ENCODE measurements at regions not wholly inside any gene's neighbourhood (a gene's known extent, or its start where the extent isn't known, plus 50 kb on each side); places are given as distances from the start of the nearest gene placed in this dataset.

DNA sequence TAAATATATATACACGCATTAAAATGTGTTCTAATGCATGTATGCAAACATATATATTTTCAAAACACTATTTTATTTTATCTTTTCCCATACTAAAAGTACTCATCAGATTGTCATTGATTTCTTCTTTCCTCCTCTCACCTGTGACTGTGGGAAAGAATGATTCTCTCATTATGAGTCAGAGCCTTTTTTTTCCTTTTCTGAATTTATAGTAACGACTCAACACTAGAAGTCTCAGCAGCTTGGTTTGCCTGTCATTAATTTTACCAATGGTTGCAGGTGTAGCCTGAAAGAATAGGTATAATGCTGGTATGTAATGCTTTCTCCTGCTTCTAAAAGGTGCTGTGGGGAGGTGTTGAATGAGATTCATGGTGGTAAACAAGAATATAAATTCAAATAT lies 328.7 kb downstream of the UTRN start:
- no peak for TF ChIP-seq POLR2A (IDR thresholded peaks at IDR 0.05)
- no peak for TF ChIP-seq POLR2AphosphoS5 (IDR thresholded peaks at IDR 0.05)

Data from suprapubic skin (tissue), 4 donors.